A673 (cell line): ENCODE measurements at regions not wholly inside any gene's neighbourhood (a gene's known extent, or its start where the extent isn't known, plus 50 kb on each side); places are given as distances from the start of the nearest gene placed in this dataset.

Source experiments
- CTCF ChIP-seq: fragments of 300-800, 200-600 bp; sonication (generic); conservative IDR thresholded peaks from 2 replicates; pipeline ENCODE4 v1.5.1; 2017; ENCODE audit warnings: low read depth, mild to moderate bottlenecking, antibody characterized with exemption, low read length, moderate library complexity, mixed read lengths
- EZH2 ChIP-seq: fragments of 200-600 bp; sonication (generic); IDR thresholded peaks from 2 replicates; pipeline ENCODE4 v1.6.1; 2017; ENCODE audit warnings: borderline replicate concordance, low read depth, mild to moderate bottlenecking, mixed read lengths, antibody characterized with exemption, low read length; ENCODE audit not compliant: poor library complexity, severe bottlenecking

GRCh38 chr6:146885708-146886457 is 287.1 kb downstream of the ADGB start:
- no peak for TF ChIP-seq CTCF
- TF ChIP-seq EZH2: no peak
